ENCODE measurements at regions not wholly inside any gene's neighbourhood (a gene's known extent, or its start where the extent isn't known, plus 50 kb on each side); places are given as distances from the start of the nearest gene placed in this dataset.
"Not testable (repeated sequence)": the region's sequence is repeated elsewhere in the genome, so short reads cannot be mapped to it uniquely, and the experiment has no call there.

DNA sequence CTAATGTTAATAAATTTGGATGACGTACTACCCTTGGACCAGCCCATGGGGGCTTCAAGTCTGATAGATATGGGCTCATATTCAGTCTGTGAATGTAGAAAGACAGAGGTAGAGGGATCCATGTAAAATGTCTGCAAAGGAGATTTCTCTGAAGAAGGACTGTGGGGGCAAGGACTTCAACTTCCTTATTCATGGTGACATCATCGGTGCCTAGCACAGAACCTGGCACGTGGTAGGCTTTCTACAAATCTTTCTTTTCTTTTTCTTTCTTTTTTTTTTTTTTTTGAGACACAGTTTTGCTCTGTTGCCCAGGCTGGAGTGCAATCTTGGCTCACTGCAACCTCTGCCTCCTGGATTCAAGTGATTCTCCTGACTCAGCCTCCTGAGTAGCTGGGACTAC, 81.5 kb upstream of the CHD6 start:
- not testable (repeated sequence) for TF ChIP-seq EZH2phosphoT487 (IDR thresholded peaks at IDR 0.05; ENCODE audit: insufficient read depth, low read depth); EZH2 (IDR thresholded peaks at IDR 0.05; ENCODE audit: insufficient read depth, poor library complexity, severe bottlenecking)
